Ovary (tissue), 3 donors: ENCODE measurements at regions not wholly inside any gene's neighbourhood (a gene's known extent, or its start where the extent isn't known, plus 50 kb on each side); places are given as distances from the start of the nearest gene placed in this dataset.

Experiments used
- CTCF ChIP-seq, 3 donors: fragments of 450-650 bp in 2 of 3; fragments of 200-600 bp in 1 of 3; IDR thresholded peaks; one replicate each; pipeline versions ENCODE4 v1.5.1 to v1.8.0; 2016 to 2022; ENCODE audit warnings: antibody characterized with exemption in 3 of 3, mild to moderate bottlenecking in 1 of 3
- EP300 ChIP-seq: sonication (generic); formaldehyde crosslinking; IDR thresholded peaks from one replicate; pipeline ENCODE4 v1.6.1; 2017; ENCODE audit warnings: antibody characterized with exemption
- POLR2A ChIP-seq: fragments of 450-650 bp; IDR thresholded peaks from one replicate; pipeline ENCODE4 v1.6.1; 2017; ENCODE audit warnings: antibody characterized with exemption, mild to moderate bottlenecking, moderate library complexity
- donor health status: DM: no; HTN: no; CAD: no.

DNA sequence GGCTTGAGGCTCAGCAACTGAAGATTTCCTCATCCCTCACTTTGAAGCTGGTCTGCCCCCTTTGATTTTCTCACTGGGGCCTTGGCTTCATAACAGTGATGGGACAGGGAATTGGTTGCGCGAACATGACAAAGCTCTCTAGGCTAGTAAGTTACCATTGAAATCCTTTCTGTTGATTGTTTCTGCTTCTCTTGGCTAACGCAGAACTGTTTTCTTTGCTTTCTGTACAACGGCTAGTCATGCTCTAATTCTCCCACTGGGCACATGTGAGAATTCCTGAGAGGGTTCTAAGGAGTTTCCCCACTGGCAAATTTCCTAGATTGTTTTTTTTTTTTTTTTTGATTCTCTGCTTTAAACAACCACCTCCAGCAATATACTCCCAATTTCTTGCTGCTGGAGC is 738.6 kb downstream of the PCDH7 start:
- TF ChIP-seq POLR2A (no peak), CTCF (IDR thresholded peaks at IDR 0.05) (no peak), EP300 (no peak)
